GM18907 (cell line): ENCODE measurements at regions not wholly inside any gene's neighbourhood (a gene's known extent, or its start where the extent isn't known, plus 50 kb on each side); places are given as distances from the start of the nearest gene placed in this dataset.

Experiments
- ATAC-seq: cut with Tn5 transposase; IDR thresholded peaks from one replicate; pipeline ENCODE4 v1.9.1; 2021; ENCODE audit warnings: mild to moderate bottlenecking, moderate library complexity; ENCODE audit not compliant: unreplicated experiment

DNA sequence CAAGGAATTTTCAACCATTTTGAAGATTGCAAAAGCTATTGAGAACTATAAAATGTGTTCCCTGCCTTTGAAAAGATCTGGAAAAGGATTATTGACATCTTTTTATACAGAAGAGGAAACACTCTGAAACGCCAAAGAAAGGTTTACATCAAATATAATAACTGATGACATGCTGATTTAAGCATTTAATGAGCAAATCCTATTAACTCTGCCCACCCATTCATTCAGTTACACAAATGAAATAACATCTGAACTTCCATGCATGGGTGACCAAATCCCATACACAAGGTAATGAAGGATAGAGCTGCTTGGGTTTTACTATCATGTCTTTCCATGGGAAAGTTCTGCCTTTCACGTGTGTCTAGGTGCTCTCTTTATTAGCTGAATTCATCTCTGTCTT, 589.4 kb upstream of the WWC1 start:
- no peak for ATAC-seq

DNA sequence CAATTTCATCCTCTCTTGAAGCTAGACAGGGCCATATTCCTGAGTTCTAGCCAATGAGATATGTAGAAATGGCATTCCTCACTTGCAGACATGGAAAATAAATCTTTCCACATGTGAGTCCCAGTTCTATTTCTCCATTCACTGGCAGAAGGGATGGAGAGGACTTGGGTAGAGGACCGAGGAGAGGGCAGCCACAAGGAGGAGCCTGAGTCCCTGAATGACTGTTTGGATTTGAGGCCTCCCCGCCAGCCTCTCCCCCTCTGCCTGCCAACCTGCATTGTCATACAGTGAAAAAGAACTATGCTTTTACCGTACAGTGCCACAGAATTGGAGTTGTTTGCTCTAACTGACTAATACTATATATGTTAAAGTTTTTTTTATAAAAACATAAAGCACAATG, 583.0 kb upstream of the WWC1 start:
- ATAC-seq = no peak

DNA sequence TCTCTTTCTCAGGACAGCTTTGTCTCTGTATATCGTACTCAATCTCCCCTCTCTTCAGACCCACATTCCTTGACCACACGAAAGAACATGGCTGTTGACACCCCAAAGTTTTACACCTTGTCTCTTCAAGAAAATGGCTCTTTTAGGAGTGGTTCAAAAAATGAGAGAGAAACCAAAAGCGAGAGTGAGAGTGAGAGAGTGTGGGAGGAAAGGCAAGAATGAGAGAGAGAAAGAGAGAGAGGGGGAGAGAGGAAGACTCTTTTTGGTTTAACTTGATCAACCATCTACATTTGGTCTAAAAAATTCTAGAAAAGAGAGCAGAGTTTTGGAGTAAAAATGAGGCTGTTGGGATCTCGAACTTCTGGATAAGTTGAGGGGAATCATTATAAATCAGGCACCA, 581.8 kb upstream of the WWC1 start:
- peak; percentile 66 for ATAC-seq

DNA sequence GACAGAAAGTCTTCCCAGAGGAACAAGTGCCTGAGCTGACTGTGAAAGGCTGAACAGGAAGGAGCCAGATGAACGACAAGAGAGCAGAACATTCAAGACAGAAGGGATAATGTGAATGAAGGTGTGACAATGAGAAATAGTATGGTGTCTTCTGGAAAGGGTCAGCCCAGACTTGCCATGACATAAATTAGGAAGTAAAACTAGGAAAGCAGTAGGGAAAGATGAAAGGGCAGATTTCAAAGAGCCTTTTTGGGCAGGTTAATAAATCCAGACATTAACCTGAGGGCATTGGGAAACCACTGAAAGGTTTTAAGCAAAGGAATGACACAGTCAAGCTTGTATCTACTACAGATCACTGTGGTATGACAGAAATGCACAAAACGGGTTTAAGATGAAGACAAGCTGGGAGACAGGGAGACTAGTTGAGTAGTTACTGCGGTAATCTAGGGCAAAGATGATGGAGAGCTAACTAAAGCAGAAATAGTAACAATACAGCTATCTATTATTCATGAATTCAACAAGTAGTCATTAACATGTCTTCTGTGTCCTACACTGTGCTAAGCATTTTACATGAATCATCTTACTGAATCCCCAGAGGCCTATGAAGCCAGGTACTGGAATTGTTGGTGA, 580.9 kb upstream of the WWC1 start:
- ATAC-seq = no peak

DNA sequence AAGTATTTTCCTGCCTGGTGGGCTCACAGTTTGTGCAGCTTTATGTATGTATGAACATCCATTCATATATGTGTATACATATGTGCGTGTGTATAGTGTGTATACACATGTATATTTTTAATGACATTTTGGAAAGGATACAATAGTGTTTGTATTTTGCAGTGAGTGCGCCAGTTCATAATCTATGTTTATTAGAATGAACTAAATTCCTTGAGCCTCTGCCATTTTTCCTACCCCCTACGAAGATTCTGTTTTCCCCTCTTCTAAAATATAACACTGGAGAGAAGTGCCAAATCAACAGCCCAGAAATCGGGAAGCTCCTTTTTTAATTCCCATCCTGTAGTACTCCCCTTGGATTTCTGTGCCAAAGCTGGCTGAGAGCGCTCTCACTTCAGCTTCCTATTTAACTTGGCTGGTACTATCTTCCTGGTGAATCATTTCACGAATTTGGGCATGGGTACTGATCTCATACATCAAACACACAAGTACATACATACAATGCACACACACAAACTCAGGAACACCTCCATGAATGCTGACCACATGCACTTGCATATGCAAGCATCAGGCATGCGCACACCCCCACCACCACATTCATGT, 578.4 kb upstream of the WWC1 start:
- no peak for ATAC-seq

DNA sequence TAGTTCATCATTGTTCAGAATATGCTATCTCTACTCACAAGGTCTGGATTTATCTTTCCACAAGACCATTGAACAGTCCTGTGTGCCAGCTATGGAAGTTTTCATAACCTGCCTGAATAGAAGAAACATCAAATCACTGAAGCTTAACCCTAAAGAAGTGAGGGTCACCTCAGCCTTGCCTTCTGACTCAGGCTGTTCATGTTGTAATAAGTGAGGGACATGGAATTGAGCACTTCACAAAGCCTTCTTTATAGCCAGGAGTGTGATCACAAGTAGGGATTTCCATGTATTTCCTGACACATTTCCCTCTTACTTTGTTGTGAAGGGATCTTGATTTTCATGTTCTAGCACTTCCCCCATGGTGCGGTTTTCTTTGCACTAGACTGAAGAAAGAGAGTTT, 577.5 kb upstream of the WWC1 start:
- no peak for ATAC-seq

DNA sequence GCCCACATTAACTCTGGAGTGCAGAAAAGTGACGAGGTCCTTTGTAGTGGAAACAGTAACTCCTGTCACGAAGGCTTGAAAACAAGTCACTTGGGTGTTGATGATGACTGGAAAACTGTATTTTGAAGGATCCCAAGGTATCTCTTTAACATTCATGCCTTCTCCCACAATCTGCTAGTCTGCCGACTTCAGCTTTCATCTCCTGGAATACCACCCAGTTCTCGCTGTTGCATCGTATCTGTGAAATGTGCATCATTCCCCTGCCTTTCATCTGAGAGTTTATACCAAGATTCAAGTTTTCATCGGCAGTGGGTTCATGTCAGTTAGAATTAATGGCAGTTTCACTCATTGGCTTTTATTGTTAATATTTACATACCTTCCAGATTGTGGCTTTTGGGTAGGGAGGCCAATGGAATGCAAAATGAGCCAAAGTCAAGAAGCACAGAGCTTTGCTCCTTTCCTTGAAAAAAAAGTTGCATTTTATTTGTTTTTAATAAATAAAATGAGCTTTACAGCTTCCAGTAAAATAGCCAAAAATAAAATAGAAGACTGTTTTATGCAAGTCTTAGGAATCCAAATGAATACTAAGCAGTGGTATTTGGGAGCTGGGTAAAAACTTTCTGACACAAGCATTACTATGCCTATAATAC, 575.2 kb upstream of the WWC1 start:
- ATAC-seq = no peak

DNA sequence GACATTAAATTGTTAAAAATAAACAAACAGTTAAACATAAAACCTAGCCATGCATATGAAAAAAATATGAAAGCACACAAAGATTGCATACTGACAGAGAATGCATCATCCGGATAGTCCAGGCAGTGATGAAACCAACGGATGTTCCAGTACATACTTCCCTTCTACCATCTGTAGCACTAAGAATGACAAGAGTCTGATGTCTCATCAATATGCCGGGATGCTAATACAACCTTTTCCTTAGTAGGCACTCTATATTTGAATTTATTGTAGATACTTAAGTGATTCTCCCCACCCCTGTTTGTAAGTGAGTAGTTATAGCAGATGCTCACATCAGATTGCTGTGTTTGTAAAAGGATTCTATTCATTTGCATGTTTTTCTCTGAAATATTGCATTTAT, 571.2 kb upstream of the WWC1 start:
- no peak for ATAC-seq

DNA sequence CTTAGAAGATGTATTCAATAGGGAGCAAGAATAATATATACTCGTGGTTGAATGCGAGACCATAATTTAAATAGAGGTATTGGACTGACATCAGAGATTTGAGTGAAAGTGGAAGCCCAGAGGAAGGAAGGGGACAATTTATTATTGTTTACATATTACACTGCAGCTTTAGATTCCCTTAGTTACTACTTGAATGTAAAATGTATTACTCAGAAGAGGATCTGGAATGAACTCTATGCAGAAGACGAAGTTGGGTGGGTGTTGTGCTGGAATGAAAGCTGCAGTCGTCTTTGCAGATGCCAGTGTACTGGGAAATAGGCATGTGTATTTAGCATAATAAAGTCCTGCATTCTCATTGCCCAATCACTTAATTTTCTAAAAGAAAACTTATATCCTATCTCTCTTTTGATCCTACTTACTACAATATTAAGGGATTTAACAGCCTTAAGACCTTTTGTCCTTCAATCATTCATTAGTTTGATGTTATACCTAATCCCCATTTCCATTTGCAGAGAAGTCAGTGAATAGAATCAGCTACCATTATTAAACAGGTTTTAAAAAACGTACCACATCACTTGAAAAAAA, 570.7 kb upstream of the WWC1 start:
- no peak for ATAC-seq

DNA sequence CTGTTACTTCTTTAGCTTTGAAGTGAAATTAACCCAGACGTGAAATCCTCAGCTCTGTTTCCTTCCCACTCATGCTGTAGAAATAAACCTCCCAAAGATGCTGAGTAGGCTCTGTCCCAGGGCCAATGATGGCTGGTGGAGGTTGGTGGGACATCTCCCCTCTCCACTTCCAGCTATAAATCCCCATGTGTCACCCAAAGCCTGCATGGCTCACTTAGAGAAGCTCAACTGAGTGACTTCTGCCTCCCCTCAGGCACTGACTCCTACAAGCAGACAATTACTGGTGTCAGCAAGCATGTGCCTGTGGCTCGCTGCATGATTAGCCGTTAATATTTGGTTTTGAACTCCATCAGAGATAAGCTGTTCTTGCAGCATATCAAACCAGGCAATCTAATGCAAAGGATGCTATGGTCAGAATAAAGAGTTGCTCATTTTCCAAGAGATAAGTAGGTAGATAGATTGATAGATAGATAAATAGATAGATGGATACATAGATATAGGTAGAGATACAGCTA, 569.5 kb upstream of the WWC1 start:
- no peak for ATAC-seq

DNA sequence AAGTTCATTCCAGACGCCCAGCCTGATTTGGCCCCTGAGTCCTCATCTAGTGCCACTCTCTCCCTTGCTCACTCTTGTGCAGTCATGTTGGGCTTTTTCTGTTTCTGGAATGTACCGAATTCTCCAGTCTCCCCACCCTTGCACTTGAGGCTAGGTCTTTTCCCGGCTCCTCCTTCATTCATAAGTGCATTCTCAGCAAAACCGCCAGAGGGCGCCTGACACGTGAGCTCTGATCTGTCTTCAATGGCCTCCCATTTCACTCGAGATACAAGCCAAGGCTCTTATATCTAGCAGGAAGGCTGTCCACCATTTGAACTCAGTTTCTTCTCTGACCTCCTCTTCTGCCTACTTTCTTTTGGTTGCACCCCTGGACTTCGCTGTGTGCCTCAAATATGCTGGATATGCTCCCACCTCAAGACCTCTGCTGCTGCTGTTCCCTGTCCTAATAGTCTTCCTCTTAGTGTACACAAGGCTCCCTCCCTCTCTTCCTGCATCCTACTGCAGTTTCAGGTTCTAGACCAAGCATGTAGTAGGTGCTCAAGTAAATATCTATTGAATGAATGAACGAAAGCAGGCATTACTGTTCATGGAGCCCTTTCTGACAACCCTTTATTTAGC, 568.1 kb upstream of the WWC1 start:
- ATAC-seq = peak; percentile 99

DNA sequence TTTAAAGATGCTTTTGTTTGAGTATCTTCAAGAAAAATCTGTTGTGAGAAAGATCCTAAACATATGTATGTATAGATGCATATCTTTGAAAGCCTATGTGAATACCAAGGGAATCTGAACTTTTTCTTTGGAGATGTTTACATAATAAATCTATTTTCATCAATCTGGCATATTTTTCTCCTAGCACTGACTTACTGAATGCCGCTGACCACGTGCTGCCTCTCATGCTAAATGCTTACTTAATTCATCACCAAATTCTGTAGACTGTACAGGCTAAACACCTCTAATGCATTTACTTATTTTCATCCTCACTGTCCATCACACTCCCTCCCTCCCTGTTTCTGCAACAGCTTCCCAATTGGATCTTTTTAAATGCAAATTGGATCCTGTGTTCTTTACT, 566.2 kb upstream of the WWC1 start:
- ATAC-seq = no peak

DNA sequence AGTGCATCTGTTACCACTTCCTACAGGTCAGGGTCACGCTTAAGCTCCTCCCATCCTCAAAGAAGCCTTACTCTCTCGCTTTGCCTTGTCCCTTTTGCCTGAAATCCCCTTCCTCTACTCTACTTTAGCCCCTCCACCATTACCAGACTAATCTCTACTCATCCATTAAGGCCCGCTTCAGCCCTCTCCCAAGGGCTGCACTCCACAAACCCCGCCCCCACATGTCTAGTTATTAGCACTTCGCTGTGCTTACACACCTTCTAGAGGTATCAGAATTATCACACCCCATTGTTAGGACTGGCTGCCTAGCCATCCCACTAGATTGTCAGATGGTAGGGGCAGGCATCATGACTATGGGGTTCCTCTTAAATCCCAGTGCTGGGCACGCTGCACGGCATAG, 565.7 kb upstream of the WWC1 start:
- ATAC-seq = no peak

DNA sequence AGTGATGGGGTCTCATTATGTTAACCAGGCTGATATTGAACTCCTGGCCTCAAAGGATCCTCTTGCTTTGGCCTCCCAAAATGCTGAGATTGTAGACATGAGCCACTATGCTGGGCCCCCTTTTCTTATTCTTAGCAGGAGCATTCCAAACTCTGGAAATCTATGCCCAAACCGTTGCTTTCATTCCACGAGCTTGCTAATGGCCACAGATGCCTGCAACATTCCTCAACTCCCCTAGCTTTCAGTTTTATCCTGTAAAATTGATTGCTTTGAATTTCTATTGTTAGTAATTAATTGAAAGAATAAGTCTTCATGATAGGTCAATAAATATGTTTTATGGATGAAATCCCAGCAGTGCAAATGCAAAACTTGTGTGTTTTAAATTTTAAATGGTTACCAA, 564.8 kb upstream of the WWC1 start:
- no peak for ATAC-seq

DNA sequence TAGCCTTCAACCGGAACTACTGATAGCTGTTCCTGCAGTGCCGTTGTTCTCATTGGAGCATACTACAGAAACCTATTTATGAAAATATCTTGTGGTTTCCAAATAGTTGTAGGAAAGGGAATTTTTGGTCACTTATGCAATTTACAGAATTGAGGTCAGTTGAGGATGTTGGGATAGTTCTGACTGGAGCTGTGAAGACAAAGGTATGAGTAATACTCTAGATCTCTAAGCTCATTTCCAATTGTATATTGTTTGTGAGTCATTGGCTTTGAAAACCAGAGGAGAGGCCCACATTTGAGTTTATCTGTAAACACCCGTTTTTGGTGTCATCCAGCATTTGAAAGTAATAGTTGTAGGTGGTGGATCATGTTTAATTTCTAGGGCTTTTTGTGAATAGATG, 561.3 kb upstream of the WWC1 start:
- ATAC-seq = no peak

DNA sequence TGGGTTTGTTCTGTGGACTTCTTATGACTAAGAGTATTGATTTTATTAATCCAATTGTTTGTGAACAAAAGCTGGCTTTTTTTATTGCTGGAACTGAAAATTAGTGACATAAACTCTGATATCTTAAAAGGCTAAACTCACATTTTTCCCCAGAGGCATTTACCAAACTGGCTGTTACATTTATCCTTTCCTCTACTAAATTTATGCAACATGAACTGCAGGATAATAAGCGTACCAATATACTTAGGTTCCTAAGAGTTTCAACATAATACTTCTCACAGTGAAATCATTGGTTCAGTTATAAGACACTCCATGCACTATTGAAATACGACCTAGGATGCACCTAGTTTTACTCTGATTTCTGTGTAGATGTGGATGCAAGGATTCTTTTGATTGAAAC, 560.8 kb upstream of the WWC1 start:
- no peak for ATAC-seq

DNA sequence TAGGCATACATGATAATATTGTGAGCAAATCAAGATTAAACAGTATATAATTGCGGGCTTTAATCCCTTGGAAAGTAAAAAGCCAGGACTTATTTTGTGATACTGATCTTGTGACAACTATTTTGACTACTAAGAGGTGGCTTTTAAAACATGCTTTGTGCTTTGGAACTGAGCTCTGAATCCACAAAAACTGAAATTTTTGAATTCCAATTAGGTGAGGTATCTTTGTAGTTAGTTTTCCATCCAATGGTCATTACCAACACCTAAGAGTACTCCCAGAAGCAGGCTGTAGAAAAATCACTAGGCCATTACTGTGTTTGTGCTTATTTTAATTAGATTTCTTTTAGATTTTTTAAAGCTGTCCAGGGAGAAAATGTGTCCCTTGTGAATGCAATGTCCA, 559.5 kb upstream of the WWC1 start:
- no peak for ATAC-seq

DNA sequence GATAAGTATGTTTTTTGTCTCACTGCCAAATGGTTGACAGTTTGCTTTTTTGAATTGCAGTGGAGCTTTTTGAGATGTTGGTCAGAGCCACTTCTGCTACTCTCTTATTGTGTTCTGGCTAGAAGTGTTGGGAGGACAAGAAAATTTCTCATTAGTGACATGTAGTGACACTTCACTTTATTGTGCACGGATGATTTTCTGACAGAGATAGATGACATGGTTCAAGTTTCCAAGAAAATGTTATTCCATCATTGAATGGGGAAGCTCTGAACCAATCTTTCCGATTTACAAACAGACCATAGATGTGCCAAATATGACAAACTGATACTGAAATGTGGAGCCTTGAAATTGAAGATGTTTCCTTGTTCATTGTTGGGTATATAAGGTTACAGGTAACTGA, 558.9 kb upstream of the WWC1 start:
- no peak for ATAC-seq

DNA sequence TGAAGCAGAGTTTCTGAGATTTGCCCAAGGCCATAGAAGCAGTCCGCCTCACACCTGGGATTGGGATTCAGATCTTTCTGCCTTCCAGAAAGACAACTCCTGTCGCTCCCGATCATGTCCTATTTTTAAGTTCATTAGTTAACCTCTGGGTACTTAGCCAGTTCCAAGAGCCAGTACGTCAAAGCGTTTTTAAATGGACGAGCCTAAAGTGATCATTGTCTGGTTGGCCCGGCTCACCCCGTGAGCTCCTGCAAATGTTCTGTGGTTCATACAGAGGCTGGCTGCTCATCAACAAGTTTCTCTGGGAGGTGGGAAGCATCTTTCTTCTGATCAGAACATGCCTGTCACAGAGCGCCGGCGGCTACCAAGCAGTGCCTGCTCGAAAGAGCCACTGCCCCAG, 554.5 kb upstream of the WWC1 start:
- ATAC-seq = no peak

DNA sequence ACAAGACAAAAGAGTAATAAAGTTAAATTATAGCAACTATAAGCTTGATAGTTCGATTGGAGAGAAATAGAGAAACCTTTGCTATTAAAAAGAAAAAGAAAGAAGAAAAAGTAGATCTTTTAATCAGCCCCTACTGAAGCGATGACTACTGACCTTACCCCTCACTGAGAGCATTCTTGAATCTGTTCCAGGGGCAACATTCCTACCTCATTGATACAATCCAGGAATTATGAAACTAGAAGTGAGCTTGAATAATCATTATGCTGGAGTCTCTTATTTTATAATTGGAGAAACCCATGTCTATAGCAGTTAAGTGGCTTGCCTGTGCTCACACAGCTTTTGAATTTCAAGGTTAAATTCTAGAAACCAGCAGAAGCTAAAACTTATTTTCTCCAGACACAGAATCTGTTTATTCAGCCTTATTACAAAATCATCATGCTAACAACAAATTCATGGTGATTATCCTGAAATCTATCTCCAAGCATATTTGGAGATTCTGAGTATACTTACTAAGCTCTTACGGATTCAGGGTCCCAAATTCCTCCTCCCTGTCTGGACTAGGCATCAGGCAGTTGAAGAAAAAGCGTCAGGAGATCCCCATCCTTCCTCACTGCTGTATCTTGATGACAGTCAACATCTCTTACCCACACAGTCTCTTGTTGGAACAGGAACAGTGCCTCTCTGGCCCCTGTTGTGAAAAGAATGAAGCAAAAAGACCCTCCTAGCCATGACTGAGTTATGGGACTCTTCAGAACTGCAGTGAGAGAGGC, 547.6 kb upstream of the WWC1 start:
- ATAC-seq = no peak

DNA sequence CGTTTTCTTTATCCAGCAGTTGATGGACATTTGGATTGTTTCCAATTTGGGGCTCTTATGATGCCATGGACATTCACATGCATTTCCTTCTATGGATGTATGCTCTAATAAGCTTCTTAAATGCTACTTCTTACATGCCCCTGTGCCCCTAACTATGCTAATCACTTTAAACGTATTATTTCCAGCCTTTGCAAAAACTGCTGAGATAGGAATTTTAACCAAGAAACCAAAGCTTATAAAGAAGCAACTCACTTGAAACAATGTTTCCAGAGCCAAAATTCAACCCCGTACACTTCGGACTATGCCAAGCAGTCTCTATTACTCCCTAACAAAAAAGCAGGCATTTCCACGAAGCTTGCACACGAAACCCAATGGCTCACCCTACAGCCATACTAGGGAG, 545.6 kb upstream of the WWC1 start:
- no peak for ATAC-seq
